HT1080 (cell line): ENCODE measurements at regions not wholly inside any gene's neighbourhood (a gene's known extent, or its start where the extent isn't known, plus 50 kb on each side); places are given as distances from the start of the nearest gene placed in this dataset.
"Not testable (repeated sequence)": the region's sequence is repeated elsewhere in the genome, so short reads cannot be mapped to it uniquely, and the experiment has no call there.

Source experiments
- DNase-seq: peaks from one replicate; pipeline ENCODE4 v3.0.0-alpha.2; 2015; ENCODE audit warnings: low read depth

DNA sequence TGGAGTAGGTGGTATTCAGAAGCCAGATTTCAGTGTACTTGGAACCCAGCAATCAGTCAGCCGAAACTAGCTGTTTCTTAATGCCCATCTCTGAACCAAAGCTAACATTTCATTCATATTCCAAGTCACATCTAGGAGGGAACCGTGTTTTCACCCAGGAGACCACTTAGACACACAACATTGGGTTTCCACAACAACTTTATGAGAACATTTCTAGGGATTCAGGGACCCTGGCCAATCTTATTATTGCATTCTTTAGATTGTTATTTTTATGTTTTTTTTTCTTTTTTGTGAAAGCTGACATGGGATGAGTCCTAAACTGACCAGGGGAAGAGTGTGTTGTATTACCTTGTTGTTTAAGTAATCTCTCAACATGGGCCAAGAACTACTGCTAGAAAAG lies 72.5 kb upstream of the KIAA0040 start:
- no peak for DNase-seq

DNA sequence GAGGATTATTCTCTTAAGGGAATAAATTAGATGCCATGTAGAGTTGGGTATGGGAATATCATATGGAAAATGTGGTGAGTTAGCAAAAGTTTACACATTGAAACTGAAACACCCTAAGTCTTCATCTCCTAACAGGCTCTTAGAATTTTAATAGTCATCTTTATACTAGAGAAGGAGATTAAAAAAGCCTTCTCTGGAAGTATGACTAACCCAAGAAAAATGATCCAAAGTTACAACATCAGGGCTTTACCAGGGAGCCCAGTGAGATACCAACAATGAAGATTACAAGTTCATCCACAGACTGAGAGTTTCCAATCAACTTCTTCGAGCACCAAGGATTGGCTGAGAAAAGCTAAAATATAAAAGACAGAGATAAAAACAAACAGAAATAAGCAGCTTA lies 70.0 kb upstream of the KIAA0040 start:
- peak; percentile 25 for DNase-seq

DNA sequence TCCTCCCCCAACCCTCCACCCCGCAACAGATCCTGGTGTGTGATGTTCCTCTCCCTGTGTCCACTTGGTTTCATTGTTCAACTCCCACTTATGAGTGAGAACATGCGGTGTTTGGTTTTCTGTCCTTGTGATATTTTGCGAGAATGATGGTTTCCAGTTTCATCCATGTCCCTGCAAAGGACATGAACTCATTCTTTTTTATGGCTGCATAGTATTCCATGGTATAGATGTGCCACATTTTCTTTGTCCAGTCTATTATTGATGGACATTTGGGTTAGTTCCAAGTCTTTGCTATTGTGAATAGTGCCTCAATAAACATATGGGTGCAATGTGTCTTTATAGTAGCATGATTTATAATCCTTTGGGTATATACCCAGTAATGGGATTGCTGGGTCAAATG lies 63.7 kb upstream of the KIAA0040 start:
- not testable (repeated sequence) for DNase-seq

DNA sequence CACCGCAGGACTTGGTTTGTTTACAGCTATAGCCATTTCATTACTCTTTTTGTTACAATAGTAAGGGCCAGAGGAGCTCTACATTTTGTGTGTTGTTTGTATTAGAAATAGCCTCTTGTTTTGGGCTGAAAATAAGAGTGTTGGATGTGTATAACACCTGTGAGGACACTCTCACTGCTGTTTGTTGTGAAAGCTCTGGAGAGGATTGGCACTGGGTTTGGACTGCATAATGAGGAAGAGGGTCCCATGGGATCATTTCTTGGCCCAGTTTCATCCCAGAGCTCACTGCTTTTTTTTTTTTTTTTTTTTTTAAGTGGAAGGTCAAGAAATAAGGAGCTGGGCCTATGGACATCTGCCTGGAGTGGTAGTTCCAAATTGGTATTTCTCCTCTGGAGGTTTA lies 61.6 kb upstream of the KIAA0040 start:
- DNase-seq, result no peak

DNA sequence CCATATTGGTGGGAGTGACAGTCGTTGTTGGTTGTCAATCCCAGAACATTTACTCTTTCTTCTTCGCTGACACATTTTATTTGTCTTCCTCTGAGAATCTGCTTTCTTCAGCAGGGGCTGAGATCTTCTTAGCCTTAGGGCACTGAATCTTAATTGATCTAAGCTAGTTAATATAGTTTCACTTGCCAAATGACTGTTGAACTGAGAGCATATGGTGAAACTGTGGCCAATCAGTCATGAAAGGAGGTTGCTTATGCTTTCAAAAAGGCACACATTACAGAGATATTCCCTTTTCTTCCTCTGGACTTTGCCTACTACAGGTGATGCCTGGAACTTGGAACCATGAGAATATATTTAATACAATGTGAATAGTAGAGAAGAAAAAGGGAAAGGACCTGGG lies 60.0 kb upstream of the KIAA0040 start:
- DNase-seq, result no peak

DNA sequence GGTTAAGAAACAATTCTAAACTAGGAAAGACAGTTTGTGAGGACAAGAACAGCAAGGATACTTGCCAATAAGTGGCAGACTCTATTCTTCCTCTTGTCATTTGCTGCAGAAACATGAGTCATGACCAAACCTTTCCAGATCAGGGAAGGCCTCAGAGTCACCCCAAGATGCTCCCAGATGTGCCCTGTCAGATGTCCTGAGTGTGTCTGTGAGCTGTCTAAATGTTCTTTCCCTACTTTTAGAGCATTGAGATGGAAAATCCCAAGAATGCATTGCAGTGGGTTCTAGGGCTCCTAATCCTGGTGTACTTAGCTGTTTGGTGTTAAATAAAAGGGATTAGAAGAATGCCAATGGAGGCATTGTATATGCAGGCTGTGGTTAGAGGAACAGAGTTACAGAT lies 57.5 kb upstream of the KIAA0040 start:
- no peak for DNase-seq

DNA sequence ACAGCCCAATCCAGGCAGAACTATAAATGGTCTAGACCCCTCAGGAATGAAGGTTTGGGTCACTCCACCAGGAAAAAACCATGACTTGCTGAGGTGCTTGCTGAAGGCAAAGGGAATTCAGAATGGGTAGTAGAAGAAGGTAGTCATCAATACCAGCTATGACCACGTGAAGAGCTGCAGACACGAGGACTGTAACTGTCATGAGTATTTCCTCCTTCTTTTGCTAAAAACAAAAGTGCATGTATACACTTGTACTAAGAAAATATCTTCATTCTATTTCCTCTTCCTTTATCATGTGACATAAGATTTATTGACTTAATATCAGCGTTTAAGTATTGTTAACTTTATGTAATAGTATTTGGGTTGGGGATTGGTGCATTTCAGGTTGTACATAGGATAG lies 55.5 kb upstream of the KIAA0040 start:
- not testable (repeated sequence) for DNase-seq

DNA sequence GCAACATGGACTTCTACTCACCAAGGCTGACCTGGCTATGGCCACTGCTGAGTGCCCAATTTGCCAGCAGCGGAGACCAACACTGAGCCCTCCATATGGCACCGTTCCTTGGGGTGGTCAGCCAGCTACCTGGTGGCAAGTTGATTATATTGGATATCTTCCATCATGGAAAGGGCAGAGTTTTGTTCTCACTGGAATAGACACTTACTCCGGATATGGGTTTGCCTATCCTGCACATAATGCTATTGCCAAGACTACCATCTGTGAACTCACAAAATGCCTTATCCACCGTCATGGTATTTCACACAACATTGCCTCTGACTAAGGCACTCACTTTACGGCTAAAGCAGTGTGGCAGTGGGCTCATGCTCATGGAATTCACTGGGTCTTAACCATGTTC lies 54.5 kb upstream of the KIAA0040 start:
- not testable (repeated sequence) for DNase-seq

DNA sequence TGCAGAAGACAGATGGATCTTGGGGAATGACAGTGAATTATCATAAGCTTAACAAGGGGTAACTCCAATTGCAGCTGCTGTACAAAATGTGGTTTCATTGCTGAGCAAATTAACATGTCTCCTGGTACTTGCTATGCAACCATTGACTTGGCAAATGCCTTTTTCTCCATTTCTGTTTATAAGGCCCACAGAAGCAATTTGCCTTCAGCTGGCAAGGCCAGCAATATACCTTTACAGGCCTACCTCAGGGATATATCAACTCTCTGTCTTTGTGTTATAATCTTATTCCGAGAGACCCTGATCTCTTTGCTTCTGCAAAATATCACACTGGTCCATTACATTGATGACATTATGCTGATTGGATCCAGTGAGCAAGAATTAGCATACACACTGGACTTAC lies 52.7 kb upstream of the KIAA0040 start:
- no peak for DNase-seq

DNA sequence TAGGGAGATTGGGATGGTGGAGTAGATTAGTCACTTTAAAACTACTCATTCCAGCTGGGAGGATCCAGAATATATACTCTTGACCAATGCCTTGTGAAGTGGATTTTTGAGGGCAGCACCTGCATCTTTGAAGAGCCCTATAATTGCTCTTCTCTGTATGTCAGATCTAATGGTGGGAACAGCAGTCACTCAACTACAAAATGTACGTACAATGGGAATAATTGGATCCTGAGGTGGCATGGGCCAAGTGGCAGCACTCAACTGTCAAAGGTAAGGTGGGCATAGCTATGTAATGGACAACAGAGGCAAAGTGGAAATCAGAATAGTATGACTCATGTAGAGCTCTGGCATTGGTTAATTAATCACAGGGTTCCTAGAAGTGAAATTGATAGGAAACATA lies 51.6 kb upstream of the KIAA0040 start:
- DNase-seq, result no peak
